ENCODE measurements at regions not wholly inside any gene's neighbourhood (a gene's known extent, or its start where the extent isn't known, plus 50 kb on each side); places are given as distances from the start of the nearest gene placed in this dataset.

GRCh38 chr21:16345757-16346156, 616.0 kb downstream of the USP25 start:
- no peak for DNase-seq

GRCh38 chr21:16347223-16347622, 617.4 kb downstream of the USP25 start:
- DNase-seq: no peak

GRCh38 chr21:16353764-16354163, 624.0 kb downstream of the USP25 start:
- no peak for DNase-seq

GRCh38 chr21:16357994-16358393, 628.2 kb downstream of the USP25 start:
- DNase-seq: peak in 1 of 58 donors; percentile 12

GRCh38 chr21:16358784-16359183, 629.0 kb downstream of the USP25 start:
- no peak for DNase-seq

GRCh38 chr21:16363100-16363499, 633.3 kb downstream of the USP25 start:
- DNase-seq: no peak

GRCh38 chr21:16363518-16363917, 633.7 kb downstream of the USP25 start:
- no peak for DNase-seq

GRCh38 chr21:16366207-16366606, 636.4 kb downstream of the USP25 start:
- DNase-seq: no peak

- no peak for DNase-seq
Observed at GRCh38 chr21:16367079-16367478, 637.3 kb downstream of the USP25 start.

GRCh38 chr21:16370186-16370585, 640.4 kb downstream of the USP25 start:
- no peak for DNase-seq

GRCh38 chr21:16372586-16372985, 642.8 kb downstream of the USP25 start:
- DNase-seq: no peak

GRCh38 chr21:16376673-16377072, 646.9 kb downstream of the USP25 start:
- DNase-seq: no peak

GRCh38 chr21:16377120-16377658, 647.4 kb downstream of the USP25 start:
- DNase-seq: no peak

GRCh38 chr21:16377857-16378256, 648.1 kb downstream of the USP25 start:
- no peak for DNase-seq

- DNase-seq: no peak
Observed at GRCh38 chr21:16378525-16378924, 648.7 kb downstream of the USP25 start.

- DNase-seq: no peak
Observed at GRCh38 chr21:16388291-16388690, 658.5 kb downstream of the USP25 start.

GRCh38 chr21:16388911-16389560, 659.3 kb downstream of the USP25 start:
- no peak for DNase-seq

- no peak for DNase-seq
Observed at GRCh38 chr21:16389643-16390042, 659.9 kb downstream of the USP25 start.

- no peak for DNase-seq
Observed at GRCh38 chr21:16395285-16395684, 665.5 kb downstream of the USP25 start.

- DNase-seq: no peak
Observed at GRCh38 chr21:16402752-16403151, 673.0 kb downstream of the USP25 start.

GRCh38 chr21:16404776-16405175, 675.0 kb downstream of the USP25 start:
- no peak for DNase-seq

GRCh38 chr21:16406355-16406754, 676.6 kb downstream of the USP25 start:
- no peak for DNase-seq

- DNase-seq: no peak
Observed at GRCh38 chr21:16407403-16408240, 677.8 kb downstream of the USP25 start.
